ENCODE measurements at regions not wholly inside any gene's neighbourhood (a gene's known extent, or its start where the extent isn't known, plus 50 kb on each side); places are given as distances from the start of the nearest gene placed in this dataset.

DNA sequence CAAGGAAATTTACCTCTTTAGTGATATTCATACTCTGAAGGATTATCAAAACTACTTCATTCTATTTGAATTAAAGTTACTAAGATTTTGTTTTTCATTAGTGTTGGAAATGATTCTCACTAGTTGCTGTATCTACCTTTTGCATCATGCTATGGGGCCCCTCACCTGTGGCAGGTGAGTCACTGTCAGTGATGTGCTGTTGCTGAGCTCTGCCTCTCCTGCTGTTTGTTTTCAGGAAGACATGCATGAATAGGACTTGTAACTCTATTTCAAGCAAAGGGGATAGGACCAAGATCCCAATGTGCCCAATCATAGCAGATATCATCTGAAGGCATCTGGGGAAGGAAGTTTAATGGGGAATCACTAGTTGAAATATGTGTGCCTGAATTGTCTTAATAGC is 57.4 kb upstream of the AGR3 start:
- H3K36me3 ChIP-seq (ENCODE audit: control insufficient read depth in 2 of 2, insufficient read depth in 2 of 2, low read length in 1 of 2), result no peaks in the 10 kb centered on the region
- no peaks in the 10 kb centered on the region; the same call in 2 of the 3 replicates for H3K9me3 ChIP-seq (replicated peaks; ENCODE audit: control insufficient read depth, insufficient read depth, low read length)
- H3K27ac ChIP-seq (ENCODE audit: control insufficient read depth, insufficient read depth), result no peak overlapping the region
- intact Hi-C loops (cut with micrococcal nuclease; ENCODE audit: unreplicated experiment), result no loop called here
- BruUV-seq (replicated peaks), result no TSS peak
- H3K79me2 ChIP-seq (ENCODE audit: control insufficient read depth, insufficient read depth, low read length), result no peaks in the 10 kb centered on the region
- DNase-seq (ENCODE audit: low read depth, low spot score) (no peak), FAIRE-seq (no peak), ATAC-seq (no peak)
- H2AFZ ChIP-seq (ENCODE audit: control insufficient read depth, low read depth, low read length), result no peak overlapping the region
- RAD21 ChIA-PET (ENCODE audit: unreplicated experiment), result no interaction called here
- in situ Hi-C loops (cut with MboI), result no loop called here
- no peaks in the 10 kb centered on the region for H3K4me1 ChIP-seq (ENCODE audit: control insufficient read depth, insufficient read depth, low read length)
- H3K27me3 ChIP-seq (replicated peaks in 1 of 2; ENCODE audit: control insufficient read depth in 2 of 2, insufficient read depth in 2 of 2, low read length in 1 of 2), result no peaks in the 10 kb centered on the region; a peak in 1 of 4 replicates
- no peak overlapping the region for H3K9ac ChIP-seq (ENCODE audit: control insufficient read depth, insufficient read depth, low read length)
- no peak overlapping the region for H3K4me3 ChIP-seq
- CTCF ChIA-PET, result interaction anchor here (1.0 to 1.2 kb wide), 2 partner anchors 15 to 21 kb away, joined by 3 read pairs; no protein-coding TSS in a partner anchor
- no peaks in the 10 kb centered on the region for H4K20me1 ChIP-seq (ENCODE audit: control insufficient read depth, insufficient read depth)
- no peak overlapping the region for H3K4me2 ChIP-seq (ENCODE audit: control insufficient read depth, insufficient read depth)
- POLR2A ChIA-PET, result no interaction called here
- SMC1A ChIA-PET (ENCODE audit: uncharacterized antibody, unreplicated experiment), result interaction anchor here (0.6 kb wide), 1 partner anchor 54 kb away, joined by 3 read pairs; no protein-coding TSS in a partner anchor
- TF ChIP-seq ZNF384 (IDR thresholded peaks at IDR 0.05; ENCODE audit: borderline replicate concordance, low read depth, low read length), result no peak
- TF ChIP-seq RCOR1 (conservative IDR thresholded peaks at IDR 0.05; ENCODE audit: low read depth, low read length), result no peak
- no peak for TF ChIP-seq YY1 (IDR thresholded peaks at IDR 0.05; ENCODE audit: low read depth, low read length)
- no peak for TF ChIP-seq STAT1 (conservative IDR thresholded peaks at IDR 0.05)
- TF ChIP-seq LARP7 (IDR thresholded peaks at IDR 0.05), result no peak
- no peak for TF ChIP-seq POLR2AphosphoS5 (IDR thresholded peaks at IDR 0.05; ENCODE audit: low read length)
- TF ChIP-seq PAX8 (IDR thresholded peaks at IDR 0.05), result no peak
- TF ChIP-seq, protein P1, sequence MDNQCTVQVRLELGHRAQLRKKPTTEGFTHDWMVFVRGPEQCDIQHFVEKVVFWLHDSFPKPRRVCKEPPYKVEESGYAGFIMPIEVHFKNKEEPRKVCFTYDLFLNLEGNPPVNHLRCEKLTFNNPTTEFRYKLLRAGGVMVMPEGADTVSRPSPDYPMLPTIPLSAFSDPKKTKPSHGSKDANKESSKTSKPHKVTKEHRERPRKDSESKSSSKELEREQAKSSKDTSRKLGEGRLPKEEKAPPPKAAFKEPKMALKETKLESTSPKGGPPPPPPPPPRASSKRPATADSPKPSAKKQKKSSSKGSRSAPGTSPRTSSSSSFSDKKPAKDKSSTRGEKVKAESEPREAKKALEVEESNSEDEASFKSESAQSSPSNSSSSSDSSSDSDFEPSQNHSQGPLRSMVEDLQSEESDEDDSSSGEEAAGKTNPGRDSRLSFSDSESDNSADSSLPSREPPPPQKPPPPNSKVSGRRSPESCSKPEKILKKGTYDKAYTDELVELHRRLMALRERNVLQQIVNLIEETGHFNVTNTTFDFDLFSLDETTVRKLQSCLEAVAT (IDR thresholded peaks at IDR 0.05), result no peak
- TF ChIP-seq, protein P2, sequence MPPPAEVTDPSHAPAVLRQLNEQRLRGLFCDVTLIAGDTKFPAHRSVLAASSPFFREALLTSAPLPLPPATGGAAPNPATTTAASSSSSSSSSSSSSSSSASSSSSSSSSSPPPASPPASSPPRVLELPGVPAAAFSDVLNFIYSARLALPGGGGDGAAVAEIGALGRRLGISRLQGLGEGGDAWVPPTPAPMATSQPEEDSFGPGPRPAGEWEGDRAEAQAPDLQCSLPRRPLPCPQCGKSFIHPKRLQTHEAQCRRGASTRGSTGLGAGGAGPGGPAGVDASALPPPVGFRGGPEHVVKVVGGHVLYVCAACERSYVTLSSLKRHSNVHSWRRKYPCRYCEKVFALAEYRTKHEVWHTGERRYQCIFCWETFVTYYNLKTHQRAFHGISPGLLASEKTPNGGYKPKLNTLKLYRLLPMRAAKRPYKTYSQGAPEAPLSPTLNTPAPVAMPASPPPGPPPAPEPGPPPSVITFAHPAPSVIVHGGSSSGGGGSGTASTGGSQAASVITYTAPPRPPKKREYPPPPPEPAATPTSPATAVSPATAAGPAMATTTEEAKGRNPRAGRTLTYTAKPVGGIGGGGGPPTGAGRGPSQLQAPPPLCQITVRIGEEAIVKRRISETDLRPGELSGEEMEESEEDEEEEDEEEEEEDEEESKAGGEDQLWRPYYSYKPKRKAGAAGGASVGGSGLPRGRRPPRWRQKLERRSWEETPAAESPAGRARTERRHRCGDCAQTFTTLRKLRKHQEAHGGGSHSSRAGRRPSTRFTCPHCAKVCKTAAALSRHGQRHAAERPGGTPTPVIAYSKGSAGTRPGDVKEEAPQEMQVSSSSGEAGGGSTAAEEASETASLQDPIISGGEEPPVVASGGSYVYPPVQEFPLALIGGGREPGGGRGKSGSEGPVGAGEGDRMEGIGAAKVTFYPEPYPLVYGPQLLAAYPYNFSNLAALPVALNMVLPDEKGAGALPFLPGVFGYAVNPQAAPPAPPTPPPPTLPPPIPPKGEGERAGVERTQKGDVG (CRISPR knock-in tag; IDR thresholded peaks at IDR 0.05), result no peak
- TF ChIP-seq, protein P3, sequence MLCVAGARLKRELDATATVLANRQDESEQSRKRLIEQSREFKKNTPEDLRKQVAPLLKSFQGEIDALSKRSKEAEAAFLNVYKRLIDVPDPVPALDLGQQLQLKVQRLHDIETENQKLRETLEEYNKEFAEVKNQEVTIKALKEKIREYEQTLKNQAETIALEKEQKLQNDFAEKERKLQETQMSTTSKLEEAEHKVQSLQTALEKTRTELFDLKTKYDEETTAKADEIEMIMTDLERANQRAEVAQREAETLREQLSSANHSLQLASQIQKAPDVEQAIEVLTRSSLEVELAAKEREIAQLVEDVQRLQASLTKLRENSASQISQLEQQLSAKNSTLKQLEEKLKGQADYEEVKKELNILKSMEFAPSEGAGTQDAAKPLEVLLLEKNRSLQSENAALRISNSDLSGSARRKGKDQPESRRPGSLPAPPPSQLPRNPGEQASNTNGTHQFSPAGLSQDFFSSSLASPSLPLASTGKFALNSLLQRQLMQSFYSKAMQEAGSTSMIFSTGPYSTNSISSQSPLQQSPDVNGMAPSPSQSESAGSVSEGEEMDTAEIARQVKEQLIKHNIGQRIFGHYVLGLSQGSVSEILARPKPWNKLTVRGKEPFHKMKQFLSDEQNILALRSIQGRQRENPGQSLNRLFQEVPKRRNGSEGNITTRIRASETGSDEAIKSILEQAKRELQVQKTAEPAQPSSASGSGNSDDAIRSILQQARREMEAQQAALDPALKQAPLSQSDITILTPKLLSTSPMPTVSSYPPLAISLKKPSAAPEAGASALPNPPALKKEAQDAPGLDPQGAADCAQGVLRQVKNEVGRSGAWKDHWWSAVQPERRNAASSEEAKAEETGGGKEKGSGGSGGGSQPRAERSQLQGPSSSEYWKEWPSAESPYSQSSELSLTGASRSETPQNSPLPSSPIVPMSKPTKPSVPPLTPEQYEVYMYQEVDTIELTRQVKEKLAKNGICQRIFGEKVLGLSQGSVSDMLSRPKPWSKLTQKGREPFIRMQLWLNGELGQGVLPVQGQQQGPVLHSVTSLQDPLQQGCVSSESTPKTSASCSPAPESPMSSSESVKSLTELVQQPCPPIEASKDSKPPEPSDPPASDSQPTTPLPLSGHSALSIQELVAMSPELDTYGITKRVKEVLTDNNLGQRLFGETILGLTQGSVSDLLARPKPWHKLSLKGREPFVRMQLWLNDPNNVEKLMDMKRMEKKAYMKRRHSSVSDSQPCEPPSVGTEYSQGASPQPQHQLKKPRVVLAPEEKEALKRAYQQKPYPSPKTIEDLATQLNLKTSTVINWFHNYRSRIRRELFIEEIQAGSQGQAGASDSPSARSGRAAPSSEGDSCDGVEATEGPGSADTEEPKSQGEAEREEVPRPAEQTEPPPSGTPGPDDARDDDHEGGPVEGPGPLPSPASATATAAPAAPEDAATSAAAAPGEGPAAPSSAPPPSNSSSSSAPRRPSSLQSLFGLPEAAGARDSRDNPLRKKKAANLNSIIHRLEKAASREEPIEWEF (IDR thresholded peaks at IDR 0.05; ENCODE audit: insufficient replicate concordance, low read depth, low read length), result no peak
- TF ChIP-seq NFYA (IDR thresholded peaks at IDR 0.05; ENCODE audit: borderline replicate concordance, low read depth, low read length), result no peak
- TF ChIP-seq YBX1 (IDR thresholded peaks at IDR 0.05), result no peak
- TF ChIP-seq CBX3 (IDR thresholded peaks at IDR 0.05; ENCODE audit: borderline replicate concordance, low read depth), result no peak
- no peak for TF ChIP-seq SPI1 (IDR thresholded peaks at IDR 0.05; ENCODE audit: borderline replicate concordance, insufficient read depth, low read depth, low read length)
- no peak for TF ChIP-seq POLR2AphosphoS2 (IDR thresholded peaks at IDR 0.05; ENCODE audit: low read depth, low read length)
- no peak for TF ChIP-seq CREB1 (IDR thresholded peaks at IDR 0.05; ENCODE audit: low read depth)
- no peak for TF ChIP-seq ZNF217 (IDR thresholded peaks at IDR 0.05)
